Activated T-helper 2 cell treated with anti-CD3 and anti-CD28 coated beads, Interferon-gamma antibody, Interleukin-2, Interleukin-4, amounts not matched to agents 10 μg/mL and 5 μg/mL and 100 μg/mL, durations not matched to agents 14 hours and 24 hours and 36 hours (primary cell): ENCODE measurements at regions not wholly inside any gene's neighbourhood (a gene's known extent, or its start where the extent isn't known, plus 50 kb on each side); places are given as distances from the start of the nearest gene placed in this dataset.
"Not testable (repeated sequence)": the region's sequence is repeated elsewhere in the genome, so short reads cannot be mapped to it uniquely, and the experiment has no call there.

ENCODE experiments used
- DNase-seq: peaks from one replicate; pipeline ENCODE4 v3.0.0; 2021; ENCODE audit warnings: low spot score
- H3K27ac Mint-ChIP-seq: one replicate; pipeline ENCODE4 v1.8.0; 2021; ENCODE audit warnings: mixed read lengths
- H3K27me3 Mint-ChIP-seq: one replicate; pipeline ENCODE4 v1.8.0; 2021; ENCODE audit warnings: low read depth, mixed read lengths
- H3K36me3 Mint-ChIP-seq: one replicate; pipeline ENCODE4 v1.8.0; 2021; ENCODE audit warnings: low read depth, mixed read lengths
- H3K4me1 Mint-ChIP-seq: one replicate; pipeline ENCODE4 v1.8.0; 2021; ENCODE audit warnings: low read depth, mixed read lengths
- H3K4me3 Mint-ChIP-seq: one replicate; pipeline ENCODE4 v1.8.0; 2021; ENCODE audit warnings: low read depth, mild to moderate bottlenecking, moderate library complexity, mixed read lengths
- H3K9me3 Mint-ChIP-seq: one replicate; pipeline ENCODE4 v1.8.0; 2021; ENCODE audit warnings: mixed read lengths
- intact Hi-C: fragments of 100-400 bp; cut with micrococcal nuclease; formaldehyde crosslinking; loops from one replicate; pipeline ENCODE4 v1.15.1; 2023

- DNase-seq: no peak
- peaks cover 2% of the 10 kb centered on the region for H3K4me1 Mint-ChIP-seq
- H3K27ac Mint-ChIP-seq: no peak overlapping the region
- H3K36me3 Mint-ChIP-seq: no peaks in the 10 kb centered on the region
- no peaks in the 10 kb centered on the region for H3K9me3 Mint-ChIP-seq
- H3K4me3 Mint-ChIP-seq: no peak overlapping the region
- H3K27me3 Mint-ChIP-seq: peaks cover 5% of the 10 kb centered on the region
- intact Hi-C loops: loop anchor here (10.0 kb wide), 1 partner anchor 48 kb away; no protein-coding TSS in a partner anchor
Observed at GRCh38 chr9:27683181-27683580, 109.9 kb upstream of the C9orf72 start.

DNA sequence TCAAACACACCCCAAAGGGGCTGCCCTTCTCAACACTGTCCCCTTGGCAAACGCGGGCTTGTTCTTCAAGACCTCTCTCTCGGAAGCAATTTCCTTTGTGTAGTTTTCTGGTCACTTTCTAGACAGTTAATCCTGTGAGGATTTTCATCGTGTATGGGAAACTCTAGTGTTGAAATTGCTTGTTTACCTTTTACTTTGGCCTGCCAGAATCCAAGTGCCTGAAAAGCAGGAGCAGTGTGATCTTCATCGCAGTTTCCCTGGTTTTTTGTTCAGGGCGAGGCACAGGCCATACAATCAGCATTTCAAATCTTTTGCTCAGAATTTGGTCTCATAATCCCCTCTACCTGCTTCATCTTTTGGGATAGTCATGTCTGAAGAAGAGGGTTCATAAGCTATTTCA is 115.7 kb upstream of the C9orf72 start:
- peaks cover 2% of the 10 kb centered on the region for H3K4me1 Mint-ChIP-seq
- peaks cover 1% of the 10 kb centered on the region for H3K27me3 Mint-ChIP-seq
- H3K4me3 Mint-ChIP-seq: no peak overlapping the region
- H3K27ac Mint-ChIP-seq: no peak overlapping the region
- intact Hi-C loops: loop anchor here (10.0 kb wide), 1 partner anchor 54 kb away; no protein-coding TSS in a partner anchor
- no peaks in the 10 kb centered on the region for H3K9me3 Mint-ChIP-seq
- DNase-seq: no peak
- H3K36me3 Mint-ChIP-seq: no peaks in the 10 kb centered on the region

GRCh38 chr9:27690816-27691215 is 117.5 kb upstream of the C9orf72 start:
- H3K27ac Mint-ChIP-seq, H3K4me3 Mint-ChIP-seq, H3K36me3 Mint-ChIP-seq, DNase-seq, H3K9me3 Mint-ChIP-seq, H3K4me1 Mint-ChIP-seq, H3K27me3 Mint-ChIP-seq, intact Hi-C loops: not testable (repeated sequence)

GRCh38 chr9:27699621-27700020 is 126.3 kb upstream of the C9orf72 start:
- no peak overlapping the region for H3K27ac Mint-ChIP-seq
- peaks cover 1% of the 10 kb centered on the region for H3K27me3 Mint-ChIP-seq
- H3K4me3 Mint-ChIP-seq: no peak overlapping the region
- no peaks in the 10 kb centered on the region for H3K9me3 Mint-ChIP-seq
- DNase-seq: no peak
- no peaks in the 10 kb centered on the region for H3K36me3 Mint-ChIP-seq
- intact Hi-C loops: no loop called here
- no peaks in the 10 kb centered on the region for H3K4me1 Mint-ChIP-seq

GRCh38 chr9:27701016-27701415 is 127.7 kb upstream of the C9orf72 start:
- intact Hi-C loops: no loop called here
- Mint-ChIP-seq H3K4me1 (no peaks in the 10 kb centered on the region), H3K36me3 (no peaks in the 10 kb centered on the region), H3K9me3 (no peaks in the 10 kb centered on the region), H3K27me3 (peaks cover 1% of the 10 kb centered on the region), H3K4me3 (no peak overlapping the region), H3K27ac (no peak overlapping the region)
- no peak for DNase-seq

GRCh38 chr9:27701587-27701986 is 128.3 kb upstream of the C9orf72 start:
- H3K9me3 Mint-ChIP-seq: no peaks in the 10 kb centered on the region
- peaks cover 1% of the 10 kb centered on the region for H3K27me3 Mint-ChIP-seq
- H3K36me3 Mint-ChIP-seq: no peaks in the 10 kb centered on the region
- no peak for DNase-seq
- no peak overlapping the region for H3K4me3 Mint-ChIP-seq
- H3K4me1 Mint-ChIP-seq: no peaks in the 10 kb centered on the region
- no peak overlapping the region for H3K27ac Mint-ChIP-seq
- intact Hi-C loops: no loop called here

DNA sequence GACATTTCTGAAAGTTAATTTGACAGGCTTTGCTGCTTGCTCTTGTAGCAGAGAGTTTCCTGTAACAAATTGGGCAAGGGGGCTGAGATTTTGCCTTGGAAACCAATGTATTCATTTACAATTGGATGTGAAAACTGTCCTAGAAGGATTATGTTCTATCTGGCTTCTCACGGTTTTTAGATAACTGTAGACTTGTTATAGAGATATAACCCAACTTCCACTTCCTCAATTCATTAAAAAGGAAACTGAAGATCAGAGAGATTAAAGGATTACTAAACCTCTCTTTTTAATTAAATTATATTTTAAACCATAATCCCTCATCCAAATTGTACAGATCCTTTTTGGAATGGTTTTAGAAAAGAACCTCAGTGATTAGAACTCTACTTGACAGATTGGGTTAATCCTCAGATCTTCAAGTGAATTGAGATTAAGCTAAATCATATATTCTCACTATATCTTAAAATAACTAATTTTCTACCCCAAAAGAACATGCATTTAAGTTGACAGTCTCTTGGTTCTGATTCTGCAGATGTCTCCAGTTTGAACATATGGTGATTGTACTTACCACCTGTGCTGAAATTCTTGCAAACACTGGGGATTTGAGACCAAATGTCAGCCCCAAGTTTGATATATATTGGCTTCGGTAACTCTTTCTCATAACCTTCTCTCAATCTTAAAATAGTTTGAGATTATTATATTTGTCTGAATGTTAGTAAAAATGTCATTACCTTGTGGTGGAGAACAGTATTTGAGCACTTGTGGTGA is 130.1 kb upstream of the C9orf72 start:
- DNase-seq: no peak
- Mint-ChIP-seq H3K9me3 (no peaks in the 10 kb centered on the region), H3K27me3 (peaks cover 1% of the 10 kb centered on the region), H3K27ac (no peak overlapping the region), H3K4me3 (no peak overlapping the region), H3K4me1 (no peaks in the 10 kb centered on the region), H3K36me3 (no peaks in the 10 kb centered on the region)
- intact Hi-C loops: no loop called here

DNA sequence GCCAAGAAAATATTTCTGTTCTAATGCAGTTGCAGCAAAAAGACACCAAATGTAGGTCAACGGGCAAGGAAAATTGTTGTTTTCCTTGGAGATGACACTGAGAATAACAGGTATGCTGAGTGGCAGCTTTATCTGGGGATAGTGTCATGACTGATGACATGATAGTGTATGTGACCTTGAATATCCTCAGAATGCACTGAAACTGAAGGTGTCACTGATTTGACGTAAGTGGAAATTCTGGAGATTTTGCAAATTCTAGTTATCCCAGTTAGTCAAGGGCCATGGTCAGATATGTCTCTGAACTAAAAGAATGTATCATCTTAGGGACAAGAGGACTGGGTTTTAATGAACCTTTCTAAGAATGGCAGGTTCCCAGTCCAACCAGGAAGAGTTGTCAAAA is 138.0 kb upstream of the C9orf72 start:
- Mint-ChIP-seq H3K4me1 (no peaks in the 10 kb centered on the region), H3K27me3 (peaks cover 6% of the 10 kb centered on the region), H3K4me3 (no peak overlapping the region), H3K36me3 (no peaks in the 10 kb centered on the region), H3K9me3 (no peaks in the 10 kb centered on the region), H3K27ac (no peak overlapping the region)
- intact Hi-C loops: no loop called here
- DNase-seq: no peak

DNA sequence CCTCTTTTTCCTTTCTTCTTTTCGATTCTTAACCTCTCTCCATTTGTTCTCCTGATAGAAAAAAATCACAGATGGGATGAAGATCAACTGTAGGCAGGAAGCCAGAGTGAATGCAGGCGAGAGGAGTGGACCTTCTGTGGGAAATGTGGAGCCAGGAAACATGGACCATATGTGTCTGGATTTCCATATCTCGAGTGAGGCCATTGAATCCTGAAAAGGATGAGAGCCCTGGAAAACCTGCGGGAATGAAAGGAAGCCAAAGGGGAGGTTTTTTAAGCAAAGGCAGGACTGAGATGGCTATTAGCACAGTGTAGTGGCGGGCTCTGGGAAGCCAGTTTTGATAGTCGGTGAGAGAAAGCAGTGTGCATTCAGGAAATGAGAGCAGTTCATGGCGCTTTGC is 139.5 kb upstream of the C9orf72 start:
- Mint-ChIP-seq H3K4me1 (no peaks in the 10 kb centered on the region), H3K9me3 (no peaks in the 10 kb centered on the region), H3K27ac (no peak overlapping the region), H3K4me3 (no peak overlapping the region), H3K36me3 (no peaks in the 10 kb centered on the region), H3K27me3 (peaks cover 6% of the 10 kb centered on the region)
- intact Hi-C loops: no loop called here
- no peak for DNase-seq

DNA sequence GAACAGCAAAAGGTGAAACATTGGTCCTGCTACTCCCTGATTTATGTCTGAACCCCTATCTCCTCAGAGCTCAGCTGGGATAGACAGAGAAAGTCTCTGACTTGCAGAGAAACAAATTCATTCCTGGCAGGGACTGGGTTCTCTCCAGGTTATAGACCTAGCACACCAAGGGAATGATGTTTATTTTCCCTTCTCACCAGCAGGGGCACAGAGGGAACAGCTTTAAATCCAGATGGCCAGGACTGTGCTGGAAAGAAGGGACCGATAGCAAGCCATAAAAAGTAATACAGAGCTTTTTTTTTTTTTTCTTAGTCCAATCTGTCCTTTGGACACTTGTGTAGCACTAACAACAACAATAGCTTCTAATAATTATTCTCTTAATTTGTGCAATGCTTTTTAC is 141.1 kb upstream of the C9orf72 start:
- H3K4me1 Mint-ChIP-seq: no peaks in the 10 kb centered on the region
- intact Hi-C loops: no loop called here
- H3K4me3 Mint-ChIP-seq: no peak overlapping the region
- no peak overlapping the region for H3K27ac Mint-ChIP-seq
- H3K36me3 Mint-ChIP-seq: no peaks in the 10 kb centered on the region
- no peaks in the 10 kb centered on the region for H3K9me3 Mint-ChIP-seq
- no peak for DNase-seq
- H3K27me3 Mint-ChIP-seq: peaks cover 6% of the 10 kb centered on the region

DNA sequence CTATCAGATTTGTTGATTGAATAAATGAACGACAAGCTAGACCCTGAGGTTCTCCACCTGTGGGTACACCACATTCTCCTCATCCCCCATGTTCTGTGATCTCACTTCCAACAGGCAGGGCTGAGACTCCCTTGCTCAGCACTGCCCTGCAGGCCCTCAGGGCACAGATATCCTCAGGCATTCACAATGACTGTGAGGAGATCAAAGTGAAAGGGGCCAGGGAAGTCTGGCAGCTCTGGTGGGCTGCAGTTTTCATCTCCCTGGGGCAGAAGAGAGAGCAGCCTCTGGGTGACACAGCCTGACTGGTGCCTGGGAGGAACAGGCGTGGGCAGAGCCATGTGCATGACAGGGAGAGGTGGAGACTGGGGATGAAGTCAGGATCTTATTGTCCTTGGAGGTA is 142.4 kb upstream of the C9orf72 start:
- no peak for DNase-seq
- Mint-ChIP-seq H3K27me3 (peaks cover 7% of the 10 kb centered on the region), H3K27ac (no peak overlapping the region), H3K9me3 (no peaks in the 10 kb centered on the region), H3K36me3 (no peaks in the 10 kb centered on the region), H3K4me1 (no peaks in the 10 kb centered on the region), H3K4me3 (no peak overlapping the region)
- intact Hi-C loops: no loop called here

DNA sequence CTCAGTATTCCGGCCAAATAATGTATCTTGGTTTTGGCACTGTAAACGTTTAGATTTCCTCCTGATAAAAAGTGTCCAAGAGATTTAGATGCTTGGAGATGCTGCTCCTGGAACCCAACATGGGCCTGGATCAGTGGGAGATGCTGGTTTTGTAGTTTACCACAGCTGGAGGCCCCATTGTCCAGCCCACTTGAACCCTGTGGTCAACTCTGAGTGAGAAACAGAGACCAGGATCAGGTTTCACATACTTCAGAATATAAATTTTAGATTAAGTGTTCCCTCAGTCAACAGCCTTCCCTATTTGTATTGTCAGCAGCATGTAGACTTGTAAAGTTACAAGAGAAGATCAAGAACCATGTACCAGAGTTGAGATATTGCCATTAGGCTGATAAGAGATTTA is 144.7 kb upstream of the C9orf72 start:
- Mint-ChIP-seq H3K4me1 (no peaks in the 10 kb centered on the region), H3K27me3 (peaks cover 11% of the 10 kb centered on the region), H3K9me3 (no peaks in the 10 kb centered on the region), H3K27ac (no peak overlapping the region), H3K4me3 (no peak overlapping the region), H3K36me3 (no peaks in the 10 kb centered on the region)
- no peak for DNase-seq
- intact Hi-C loops: no loop called here

GRCh38 chr9:27719711-27720110 is 146.4 kb upstream of the C9orf72 start:
- H3K4me3 Mint-ChIP-seq: no peak overlapping the region
- intact Hi-C loops: loop anchor here (10.0 kb wide), 1 partner anchor 1055 kb away; no protein-coding TSS in a partner anchor
- H3K27ac Mint-ChIP-seq: no peak overlapping the region
- no peaks in the 10 kb centered on the region for H3K9me3 Mint-ChIP-seq
- no peaks in the 10 kb centered on the region for H3K4me1 Mint-ChIP-seq
- no peaks in the 10 kb centered on the region for H3K36me3 Mint-ChIP-seq
- H3K27me3 Mint-ChIP-seq: peaks cover 11% of the 10 kb centered on the region
- no peak for DNase-seq
